ENCODE measurements at regions not wholly inside any gene's neighbourhood (a gene's known extent, or its start where the extent isn't known, plus 50 kb on each side); places are given as distances from the start of the nearest gene placed in this dataset.

- no peak overlapping the region for H4K91ac ChIP-seq (ENCODE audit: insufficient read depth, low read depth, low read length)
- no peak overlapping the region for H3K14ac ChIP-seq (replicated peaks; ENCODE audit: low read depth, low read length)
- intact Hi-C loops (cut with micrococcal nuclease) (no loop called here), dilution Hi-C loops (cut with HindIII; ENCODE audit: low sequenced_read_pairs, unreplicated experiment) (no loop called here), in situ Hi-C loops (cut with MboI; ENCODE audit: low sequenced_read_pairs) (no loop called here)
- H2AK9ac ChIP-seq (replicated peaks; ENCODE audit: low read depth, low read length, poor library complexity): no peak overlapping the region
- no peaks in the 10 kb centered on the region for H4K20me1 ChIP-seq (ENCODE audit: insufficient read depth, low read length)
- no peak overlapping the region for H3K18ac ChIP-seq (ENCODE audit: low read depth, low read length)
- H3K4me1 ChIP-seq (ENCODE audit: control insufficient read depth, insufficient read depth, low read length): no peaks in the 10 kb centered on the region
- H3K4me3 ChIP-seq (ENCODE audit: insufficient read depth, low read depth, low read length): no peak overlapping the region
- no peak overlapping the region for H3K27ac ChIP-seq (ENCODE audit: insufficient read depth, low read length)
- DNase-seq (no peak), ATAC-seq (ENCODE audit: low read depth) (no peak)
- no peak overlapping the region for H2AFZ ChIP-seq (replicated peaks; ENCODE audit: low read length, poor library complexity)
- no TSS peak for BruUV-seq (replicated peaks)
- H3K36me3 ChIP-seq (ENCODE audit: control insufficient read depth, insufficient read depth, low read length): no peaks in the 10 kb centered on the region
- H3K27me3 ChIP-seq (ENCODE audit: control insufficient read depth, insufficient read depth, low read length): no peaks in the 10 kb centered on the region
- H2BK5ac ChIP-seq (ENCODE audit: low read depth, low read length, poor library complexity, severe bottlenecking): no peak overlapping the region
- no peak overlapping the region for H3K4ac ChIP-seq (ENCODE audit: low read depth, low read length)
- no peak overlapping the region for H3K4me2 ChIP-seq (ENCODE audit: low read depth, low read length)
- H3K9me1 ChIP-seq (ENCODE audit: insufficient read depth, low read length): no peaks in the 10 kb centered on the region
- H2BK15ac ChIP-seq (ENCODE audit: low read depth, low read length): no peak overlapping the region
- no peak overlapping the region for H4K5ac ChIP-seq (ENCODE audit: low read depth, low read length)
- H3K23ac ChIP-seq (ENCODE audit: low read depth, low read length): no peak overlapping the region
- H2BK120ac ChIP-seq (ENCODE audit: low read depth, low read length): no peak overlapping the region
- H2BK20ac ChIP-seq (ENCODE audit: low read depth, low read length): no peak overlapping the region
- no peak overlapping the region for H3K9ac ChIP-seq (ENCODE audit: low read depth, low read length)
- CTCF ChIA-PET: no interaction called here
- POLR2A ChIA-PET (ENCODE audit: unreplicated experiment): no interaction called here
- H3K79me1 ChIP-seq (ENCODE audit: low read depth in 1 of 2, low read length in 2 of 2): no peaks in the 10 kb centered on the region
- H3K56ac ChIP-seq (ENCODE audit: extremely low read depth, insufficient read depth, low read length): no peak overlapping the region
- TF ChIP-seq POLR2A (IDR thresholded peaks at IDR 0.05; ENCODE audit: low read depth, low read length) (no peak), CTCF (conservative IDR thresholded peaks at IDR 0.05; ENCODE audit: low read depth, low read length) (no peak), CHD1 (IDR thresholded peaks at IDR 0.05; ENCODE audit: low read depth, low read length) (no peak), BHLHE40 (IDR thresholded peaks at IDR 0.05; ENCODE audit: low read depth, low read length) (no peak), MAFK (IDR thresholded peaks at IDR 0.05; ENCODE audit: low read depth, low read length) (no peak), MAZ (IDR thresholded peaks at IDR 0.05; ENCODE audit: borderline replicate concordance, low read depth, low read length) (no peak), RFX5 (IDR thresholded peaks at IDR 0.05; ENCODE audit: low read depth, low read length) (no peak), CEBPB (IDR thresholded peaks at IDR 0.05; ENCODE audit: low read depth, low read length) (no peak), RAD21 (IDR thresholded peaks at IDR 0.05; ENCODE audit: low read length) (no peak), NFE2L2 (IDR thresholded peaks at IDR 0.05; ENCODE audit: low read depth, low read length) (no peak)
- TF ChIP-seq, protein P1, sequence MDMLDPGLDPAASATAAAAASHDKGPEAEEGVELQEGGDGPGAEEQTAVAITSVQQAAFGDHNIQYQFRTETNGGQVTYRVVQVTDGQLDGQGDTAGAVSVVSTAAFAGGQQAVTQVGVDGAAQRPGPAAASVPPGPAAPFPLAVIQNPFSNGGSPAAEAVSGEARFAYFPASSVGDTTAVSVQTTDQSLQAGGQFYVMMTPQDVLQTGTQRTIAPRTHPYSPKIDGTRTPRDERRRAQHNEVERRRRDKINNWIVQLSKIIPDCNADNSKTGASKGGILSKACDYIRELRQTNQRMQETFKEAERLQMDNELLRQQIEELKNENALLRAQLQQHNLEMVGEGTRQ (IDR thresholded peaks at IDR 0.05; ENCODE audit: low read depth, low read length): no peak
- no peak overlapping the region for H2AK5ac ChIP-seq (ENCODE audit: low read depth, low read length)
- WGBS, 2 experiments (ENCODE audit: extremely low coverage in 2 of 2, insufficient read length in 1 of 2): no CpG with 5 or more reads among the region's 1 CpG
- H4K8ac ChIP-seq (ENCODE audit: low read depth in 2 of 2, low read length in 2 of 2): no peak overlapping the region
- H3K9me3 ChIP-seq (ENCODE audit: control insufficient read depth, insufficient read depth, low read length): no peaks in the 10 kb centered on the region
Observed at GRCh38 chr5:120231563-120231962, 232.5 kb upstream of the PRR16 start.
